Prostate gland (tissue), 2 donors: ENCODE measurements at regions not wholly inside any gene's neighbourhood (a gene's known extent, or its start where the extent isn't known, plus 50 kb on each side); places are given as distances from the start of the nearest gene placed in this dataset.

ENCODE experiments used
- POLR2A ChIP-seq: fragments of 450-650 bp; IDR thresholded peaks from one replicate; pipeline ENCODE4 v1.6.1; 2016; ENCODE audit warnings: antibody characterized with exemption, mild to moderate bottlenecking
- TF ChIP-seq, protein P1 (sequence below), 4 experiments: fragments of 200-600 bp in 2 of 4; fragments of 450-650 bp in 2 of 4; sonication (generic) in 2 of 4; IDR thresholded peaks; 1 replicate in 3 of 4; 2 replicates in 1 of 4; pipeline ENCODE4 v1.5.1; 2016 to 2019; ENCODE audit warnings: antibody characterized with exemption in 4 of 4, mild to moderate bottlenecking in 2 of 4, moderate library complexity in 2 of 4

DNA sequence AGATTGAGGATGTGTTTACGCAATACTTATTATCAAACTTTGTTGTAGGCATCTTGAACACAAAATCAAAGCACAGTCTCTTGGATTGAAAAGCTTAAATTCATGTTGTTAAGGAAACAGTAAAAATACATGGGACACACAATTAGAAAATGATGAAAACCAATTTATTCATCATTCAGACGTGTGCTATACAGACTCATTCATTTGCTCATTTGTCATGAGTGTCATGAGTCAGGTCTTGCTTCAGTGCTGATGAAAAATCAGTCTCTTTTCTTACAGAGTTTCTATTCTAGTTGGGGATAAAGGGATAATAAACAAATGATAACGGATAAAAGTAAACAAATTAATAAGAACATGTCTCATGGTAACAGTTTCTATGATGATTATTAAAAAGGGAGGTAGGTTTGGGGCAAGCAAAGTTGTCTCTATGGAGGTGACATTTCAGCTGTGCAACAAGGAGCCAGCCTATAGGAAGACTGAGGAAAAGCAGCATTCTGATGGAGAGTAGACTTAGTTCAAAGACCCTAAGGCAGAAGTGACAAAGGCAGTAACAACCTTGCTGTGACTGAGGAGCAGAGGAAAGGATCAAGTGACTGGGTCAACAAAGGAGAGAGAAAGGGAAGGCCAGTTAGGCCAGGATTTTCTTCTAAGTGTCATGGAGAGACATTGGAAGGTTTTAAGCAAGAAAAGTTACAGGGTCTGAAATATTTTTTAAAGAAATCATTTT is 224.0 kb upstream of the HHIP start:
- TF ChIP-seq, protein P1, sequence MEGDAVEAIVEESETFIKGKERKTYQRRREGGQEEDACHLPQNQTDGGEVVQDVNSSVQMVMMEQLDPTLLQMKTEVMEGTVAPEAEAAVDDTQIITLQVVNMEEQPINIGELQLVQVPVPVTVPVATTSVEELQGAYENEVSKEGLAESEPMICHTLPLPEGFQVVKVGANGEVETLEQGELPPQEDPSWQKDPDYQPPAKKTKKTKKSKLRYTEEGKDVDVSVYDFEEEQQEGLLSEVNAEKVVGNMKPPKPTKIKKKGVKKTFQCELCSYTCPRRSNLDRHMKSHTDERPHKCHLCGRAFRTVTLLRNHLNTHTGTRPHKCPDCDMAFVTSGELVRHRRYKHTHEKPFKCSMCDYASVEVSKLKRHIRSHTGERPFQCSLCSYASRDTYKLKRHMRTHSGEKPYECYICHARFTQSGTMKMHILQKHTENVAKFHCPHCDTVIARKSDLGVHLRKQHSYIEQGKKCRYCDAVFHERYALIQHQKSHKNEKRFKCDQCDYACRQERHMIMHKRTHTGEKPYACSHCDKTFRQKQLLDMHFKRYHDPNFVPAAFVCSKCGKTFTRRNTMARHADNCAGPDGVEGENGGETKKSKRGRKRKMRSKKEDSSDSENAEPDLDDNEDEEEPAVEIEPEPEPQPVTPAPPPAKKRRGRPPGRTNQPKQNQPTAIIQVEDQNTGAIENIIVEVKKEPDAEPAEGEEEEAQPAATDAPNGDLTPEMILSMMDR (IDR thresholded peaks at IDR 0.05), result no peak
- no peak for TF ChIP-seq POLR2A
